ENCODE measurements at regions not wholly inside any gene's neighbourhood (a gene's known extent, or its start where the extent isn't known, plus 50 kb on each side); places are given as distances from the start of the nearest gene placed in this dataset.

GRCh38 chr5:81852291-81853029, 101.6 kb upstream of the SSBP2 start:
- H3K4me3 ChIP-seq (ENCODE audit: low read depth, low read length): peak overlapping the region; percentile 46
- DNase-seq (ENCODE audit: low read depth): no peak
- no peak for TF ChIP-seq CTCF (IDR thresholded peaks at IDR 0.05; ENCODE audit: low read depth, low read length, missing control alignments)

DNA sequence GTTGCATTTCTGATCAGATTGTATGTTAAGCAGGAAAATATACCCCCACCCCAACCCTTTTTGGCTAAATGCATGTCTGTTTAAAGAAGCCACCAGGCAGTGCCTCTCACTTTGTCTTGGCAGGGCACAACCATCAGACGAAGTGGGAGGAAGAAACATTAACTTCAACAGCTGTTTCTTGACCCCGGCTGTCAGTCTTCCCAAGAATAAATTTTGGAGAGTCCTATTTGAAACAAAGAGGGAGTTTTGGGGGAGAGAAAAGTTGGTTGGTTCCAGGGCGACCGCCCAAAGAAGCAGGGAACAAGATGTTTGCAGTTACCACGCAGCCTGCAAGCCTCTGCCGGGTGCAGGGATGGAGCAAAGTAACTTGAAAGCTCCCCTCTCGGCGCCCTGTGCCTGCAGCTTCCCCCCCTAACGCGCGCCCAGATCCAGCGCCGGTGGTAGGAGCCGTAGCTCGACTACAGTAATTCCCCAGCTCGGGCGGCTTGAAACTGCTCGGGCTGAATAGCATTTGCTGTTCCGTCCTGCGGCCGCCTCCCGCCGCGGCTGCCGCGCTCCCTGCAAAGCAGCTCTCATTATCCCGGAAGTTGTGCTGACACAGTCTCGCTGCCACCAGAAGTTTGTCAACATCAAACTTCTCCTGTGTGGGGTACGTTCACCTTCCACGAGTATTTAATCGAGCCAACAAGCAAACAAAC, 100.7 kb upstream of the SSBP2 start:
- peak overlapping the region; percentile 46 for H3K4me3 ChIP-seq (ENCODE audit: low read depth, low read length)
- no peak for TF ChIP-seq CTCF (IDR thresholded peaks at IDR 0.05; ENCODE audit: low read depth, low read length, missing control alignments)
- DNase-seq (ENCODE audit: low read depth): peak; percentile 79

DNA sequence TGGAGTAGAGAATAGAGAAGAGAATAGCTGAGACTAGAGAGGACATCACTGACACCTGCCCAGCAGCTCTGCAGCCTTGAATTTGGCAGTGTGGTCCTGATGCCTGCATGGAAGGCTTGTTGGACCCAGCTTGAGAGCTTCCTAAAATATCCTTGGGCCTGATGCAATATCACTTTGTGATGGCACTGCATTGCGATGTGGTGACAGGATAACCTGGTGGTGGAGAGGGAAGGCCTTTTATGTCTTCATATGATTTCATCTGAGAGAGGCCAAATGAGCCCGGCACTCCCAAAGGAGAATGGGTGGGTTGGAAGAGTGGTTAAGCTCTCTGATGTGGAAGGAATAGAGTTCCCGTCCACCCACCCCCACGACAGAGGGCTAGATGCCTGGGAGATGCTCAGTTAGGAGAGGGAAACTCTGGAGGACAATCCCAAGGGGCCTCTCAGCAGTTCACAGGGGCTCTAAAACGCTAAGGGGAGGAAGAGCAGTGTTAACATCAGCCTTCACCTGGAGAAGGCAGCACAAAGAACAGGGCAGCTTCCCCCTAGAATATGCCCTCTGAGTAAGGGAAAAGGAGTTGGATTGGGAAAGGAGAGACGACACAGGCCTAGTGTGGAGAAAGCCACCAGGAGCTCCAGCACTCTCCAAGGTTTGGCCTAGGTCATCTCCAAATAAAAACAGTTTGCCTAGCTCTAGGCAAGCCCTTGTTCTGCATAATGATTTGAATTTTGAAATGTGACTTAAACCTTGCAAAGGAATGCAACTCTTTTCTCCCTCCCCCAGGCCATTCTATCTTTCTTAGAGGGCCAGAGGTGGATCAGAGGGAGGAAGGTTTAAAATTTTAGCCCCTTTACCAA, 99.8 kb upstream of the SSBP2 start:
- no peak for DNase-seq (ENCODE audit: low read depth)
- TF ChIP-seq CTCF (IDR thresholded peaks at IDR 0.05; ENCODE audit: low read depth, low read length, missing control alignments): no peak
- no peak overlapping the region for H3K4me3 ChIP-seq (ENCODE audit: low read depth, low read length)

- no peak for TF ChIP-seq CTCF (IDR thresholded peaks at IDR 0.05; ENCODE audit: low read depth, low read length, missing control alignments)
- no peak for DNase-seq (ENCODE audit: low read depth)
- no peak overlapping the region for H3K4me3 ChIP-seq (ENCODE audit: low read depth, low read length)
Measured at GRCh38 chr5:81849770-81850367, 99.0 kb upstream of the SSBP2 start.

DNA sequence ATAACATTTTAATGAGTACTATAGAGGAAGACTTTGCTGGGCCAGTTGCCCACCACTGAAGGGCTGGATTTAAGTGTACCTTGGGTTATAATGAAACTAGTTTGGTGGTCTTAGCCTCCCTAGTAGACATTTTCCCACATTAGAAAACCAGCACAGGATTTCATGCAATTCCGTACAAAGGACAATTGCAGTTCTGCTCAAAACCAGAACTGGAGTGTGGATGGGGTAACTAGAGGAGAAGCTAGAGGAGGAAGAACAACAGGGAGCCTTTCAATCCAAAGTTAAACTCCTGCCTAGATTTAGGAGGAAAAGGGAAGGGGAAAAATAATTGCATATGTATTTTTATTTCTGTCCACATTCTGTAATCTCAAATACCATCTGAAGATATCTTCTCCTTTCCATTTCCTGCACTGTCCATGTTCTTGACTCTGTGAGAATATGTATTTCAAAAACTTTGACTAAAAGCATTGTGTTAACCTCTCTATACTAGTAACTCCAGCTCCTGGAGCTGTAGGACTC, 97.5 kb upstream of the SSBP2 start:
- no peak overlapping the region for H3K4me3 ChIP-seq (ENCODE audit: low read depth, low read length)
- no peak for DNase-seq (ENCODE audit: low read depth)
- TF ChIP-seq CTCF (IDR thresholded peaks at IDR 0.05; ENCODE audit: low read depth, low read length, missing control alignments): no peak

GRCh38 chr5:81846301-81846700, 95.4 kb upstream of the SSBP2 start:
- TF ChIP-seq CTCF (IDR thresholded peaks at IDR 0.05; ENCODE audit: low read depth, low read length, missing control alignments): no peak
- DNase-seq (ENCODE audit: low read depth): no peak
- no peak overlapping the region for H3K4me3 ChIP-seq (ENCODE audit: low read depth, low read length)
